HepG2 (cell line): ENCODE measurements at regions not wholly inside any gene's neighbourhood (a gene's known extent, or its start where the extent isn't known, plus 50 kb on each side); places are given as distances from the start of the nearest gene placed in this dataset.

Experiments used
- CEBPG ChIP-seq: IDR thresholded peaks from 2 replicates; pipeline ENCODE4 v1.6.1; 2016
- ESRRA ChIP-seq: sonication (generic); formaldehyde crosslinking; IDR thresholded peaks from 2 replicates; pipeline ENCODE4 v1.5.1; 2020; ENCODE audit warnings: mild to moderate bottlenecking, low read depth, missing genetic modification reagents
- MATR3 ChIP-seq: sonication (generic); formaldehyde crosslinking; IDR thresholded peaks from 2 replicates; pipeline ENCODE4 v1.4.0; 2020; ENCODE audit warnings: missing genetic modification reagents
- NCOA1 ChIP-seq: sonication (generic); formaldehyde crosslinking; IDR thresholded peaks from 2 replicates; pipeline ENCODE4 v1.9.0; 2021; ENCODE audit warnings: missing genetic modification reagents
- RAD21 ChIP-seq: fragments of 450-650 bp; formaldehyde crosslinking; IDR thresholded peaks from 2 replicates; pipeline ENCODE4 v1.5.0; 2020; ENCODE audit warnings: mild to moderate bottlenecking
- TAF1 ChIP-seq: sonication (generic); formaldehyde crosslinking; IDR thresholded peaks from 2 replicates; pipeline ENCODE4 v1.4.0; 2020; ENCODE audit warnings: missing genetic modification reagents
- ZC3H13 ChIP-seq: sonication (generic); formaldehyde crosslinking; IDR thresholded peaks from 2 replicates; pipeline ENCODE4 v1.8.1; 2023; ENCODE audit warnings: mild to moderate bottlenecking, missing genetic modification reagents, moderate library complexity

GRCh38 chr2:235220331-235220730, 268.5 kb downstream of the SH3BP4 start:
- TF ChIP-seq ZC3H13 (CRISPR knock-in tag) (no peak), MATR3 (CRISPR knock-in tag) (no peak), NCOA1 (CRISPR knock-in tag) (no peak), TAF1 (CRISPR knock-in tag) (no peak), ESRRA (no peak), RAD21 (CRISPR knock-in tag) (no peak), CEBPG (CRISPR knock-in tag) (no peak)
